SK-N-SH treated with all-trans-retinoic acid at 6 μM for 48 hours (cell line): ENCODE measurements at regions not wholly inside any gene's neighbourhood (a gene's known extent, or its start where the extent isn't known, plus 50 kb on each side); places are given as distances from the start of the nearest gene placed in this dataset.

Experiments
- ATAC-seq: fragments of 200-7000 bp; cut with Tn5 transposase; 3 replicates; pipeline ENCODE4 v1.9.1; 2020; ENCODE audit warnings: mild to moderate bottlenecking, moderate library complexity
- ARNTL ChIP-seq: fragments of 450-650 bp; formaldehyde crosslinking; IDR thresholded peaks from 2 replicates; pipeline ENCODE4 v1.5.0; 2020; ENCODE audit warnings: low read depth, mild to moderate bottlenecking, moderate library complexity, borderline replicate concordance
- CSDC2 ChIP-seq: fragments of 250-450 bp; sonication (Bioruptor Pico); IDR thresholded peaks from 2 replicates; pipeline ENCODE4 v1.5.0; 2020; ENCODE audit warnings: mild to moderate bottlenecking, moderate library complexity
- ESRRG ChIP-seq: fragments of 250-450 bp; sonication (Bioruptor Pico); IDR thresholded peaks from 2 replicates; pipeline ENCODE4 v1.6.1; 2021; ENCODE audit warnings: mild to moderate bottlenecking
- GLIS3 ChIP-seq: fragments of 250-450 bp; sonication (Bioruptor Pico); IDR thresholded peaks from 2 replicates; pipeline ENCODE4 v1.5.0; 2020; ENCODE audit warnings: mild to moderate bottlenecking, moderate library complexity
- ISL1 ChIP-seq: fragments of 250-450 bp; sonication (Bioruptor Pico); IDR thresholded peaks from 2 replicates; pipeline ENCODE4 v2.1.2; 2022; ENCODE audit warnings: mild to moderate bottlenecking, moderate library complexity
- OSR1 ChIP-seq: fragments of 250-450 bp; sonication (Bioruptor Pico); IDR thresholded peaks from 2 replicates; pipeline ENCODE4 v1.8.0; 2022; ENCODE audit warnings: moderate library complexity, mild to moderate bottlenecking, inconsistent platforms
- POU6F1 ChIP-seq: fragments of 250-450 bp; sonication (Bioruptor Pico); IDR thresholded peaks from 2 replicates; pipeline ENCODE4 v1.8.0; 2021; ENCODE audit warnings: low read depth, mild to moderate bottlenecking, moderate library complexity, borderline replicate concordance
- PPARA ChIP-seq: fragments of 250-450 bp; sonication (Bioruptor Pico); IDR thresholded peaks from 2 replicates; pipeline ENCODE4 v1.5.0; 2020; ENCODE audit warnings: mild to moderate bottlenecking, borderline replicate concordance
- RARB ChIP-seq: fragments of 250-450 bp; sonication (Bioruptor Pico); IDR thresholded peaks from 2 replicates; pipeline ENCODE4 v1.8.0; 2021; ENCODE audit warnings: mild to moderate bottlenecking, moderate library complexity
- SNAI2 ChIP-seq: fragments of 250-450 bp; sonication (Bioruptor Pico); IDR thresholded peaks from 2 replicates; pipeline ENCODE4 v1.5.0; 2020; ENCODE audit warnings: mild to moderate bottlenecking, moderate library complexity
- TCF4 ChIP-seq: fragments of 250-450 bp; sonication (Bioruptor Pico); IDR thresholded peaks from 2 replicates; pipeline ENCODE4 v1.8.0; 2021; ENCODE audit warnings: mild to moderate bottlenecking, moderate library complexity, borderline replicate concordance
- TOX ChIP-seq: fragments of 250-450 bp; sonication (Bioruptor Pico); IDR thresholded peaks from 2 replicates; pipeline ENCODE4 v1.8.0; 2021; ENCODE audit warnings: mild to moderate bottlenecking, moderate library complexity, borderline replicate concordance
- ZC3H10 ChIP-seq: fragments of 250-450 bp; sonication (Bioruptor Pico); IDR thresholded peaks from 2 replicates; pipeline ENCODE4 v1.5.1; 2021; ENCODE audit warnings: mild to moderate bottlenecking, moderate library complexity
- ZFP3 ChIP-seq: fragments of 250-450 bp; sonication (Bioruptor Pico); IDR thresholded peaks from 2 replicates; pipeline ENCODE4 v1.5.0; 2020; ENCODE audit warnings: mild to moderate bottlenecking, moderate library complexity
- ZFP30 ChIP-seq: fragments of 450-650 bp; formaldehyde crosslinking; IDR thresholded peaks from 2 replicates; pipeline ENCODE4 v1.5.0; 2022; ENCODE audit warnings: mild to moderate bottlenecking, moderate library complexity
- ZNF565 ChIP-seq: fragments of 450-650 bp; formaldehyde crosslinking; conservative IDR thresholded peaks from 2 replicates; pipeline ENCODE4 v1.5.0; 2020; ENCODE audit warnings: low read depth, mild to moderate bottlenecking, moderate library complexity
- ZNF70 ChIP-seq: fragments of 450-650 bp; formaldehyde crosslinking; IDR thresholded peaks from 2 replicates; pipeline ENCODE4 v1.5.0; 2020; ENCODE audit warnings: mild to moderate bottlenecking, moderate library complexity
- ZNF8 ChIP-seq: fragments of 450-650 bp; formaldehyde crosslinking; IDR thresholded peaks from 2 replicates; pipeline ENCODE4 v1.5.0; 2020; ENCODE audit warnings: mild to moderate bottlenecking, moderate library complexity
- TF ChIP-seq, protein P1 (sequence below): fragments of 250-450 bp; sonication (Bioruptor Pico); IDR thresholded peaks from 2 replicates; pipeline ENCODE4 v1.5.1; 2020; ENCODE audit warnings: low read depth, mild to moderate bottlenecking, moderate library complexity
- TF ChIP-seq, protein P2 (sequence below): fragments of 250-450 bp; sonication (Bioruptor Pico); IDR thresholded peaks from 2 replicates; pipeline ENCODE4 v1.5.0; 2020; ENCODE audit warnings: mild to moderate bottlenecking, moderate library complexity
- TF ChIP-seq, protein P3 (sequence below): fragments of 250-450 bp; sonication (Bioruptor Pico); IDR thresholded peaks from 2 replicates; pipeline ENCODE4 v1.5.1; 2021; ENCODE audit warnings: mild to moderate bottlenecking, moderate library complexity
- TF ChIP-seq, protein P4 (sequence below): fragments of 250-450 bp; sonication (Bioruptor Pico); IDR thresholded peaks from 2 replicates; pipeline ENCODE4 v1.8.0; 2020; ENCODE audit warnings: mild to moderate bottlenecking, moderate library complexity, borderline replicate concordance

DNA sequence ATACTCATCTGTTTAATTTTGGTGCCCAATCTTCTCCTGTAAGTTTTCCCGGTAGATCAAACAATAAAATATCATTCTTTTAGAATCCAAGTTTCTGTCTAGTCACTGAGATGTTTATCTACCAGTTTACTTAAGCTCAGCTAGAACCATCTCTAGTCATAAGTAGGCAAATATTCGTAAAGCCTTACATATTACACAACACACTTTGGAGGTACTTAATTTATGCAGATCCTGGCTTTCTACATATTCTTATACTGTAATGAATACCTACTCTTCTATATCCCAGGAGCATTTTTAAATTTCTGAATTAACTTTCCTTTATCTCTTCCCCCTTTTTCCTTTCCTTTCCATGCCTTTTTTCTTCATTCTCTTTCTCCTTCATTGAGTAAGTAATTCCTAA is 185.9 kb upstream of the ZBTB20 start:
- no peak for ATAC-seq

GRCh38 chr3:115336836-115337235 is 189.7 kb upstream of the ZBTB20 start:
- no peak for ATAC-seq
- TF ChIP-seq, protein P1, sequence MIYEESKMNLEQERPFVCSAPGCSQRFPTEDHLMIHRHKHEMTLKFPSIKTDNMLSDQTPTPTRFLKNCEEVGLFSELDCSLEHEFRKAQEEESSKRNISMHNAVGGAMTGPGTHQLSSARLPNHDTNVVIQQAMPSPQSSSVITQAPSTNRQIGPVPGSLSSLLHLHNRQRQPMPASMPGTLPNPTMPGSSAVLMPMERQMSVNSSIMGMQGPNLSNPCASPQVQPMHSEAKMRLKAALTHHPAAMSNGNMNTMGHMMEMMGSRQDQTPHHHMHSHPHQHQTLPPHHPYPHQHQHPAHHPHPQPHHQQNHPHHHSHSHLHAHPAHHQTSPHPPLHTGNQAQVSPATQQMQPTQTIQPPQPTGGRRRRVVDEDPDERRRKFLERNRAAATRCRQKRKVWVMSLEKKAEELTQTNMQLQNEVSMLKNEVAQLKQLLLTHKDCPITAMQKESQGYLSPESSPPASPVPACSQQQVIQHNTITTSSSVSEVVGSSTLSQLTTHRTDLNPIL (CRISPR knock-in tag), result no peak
- TF ChIP-seq, protein P2, sequence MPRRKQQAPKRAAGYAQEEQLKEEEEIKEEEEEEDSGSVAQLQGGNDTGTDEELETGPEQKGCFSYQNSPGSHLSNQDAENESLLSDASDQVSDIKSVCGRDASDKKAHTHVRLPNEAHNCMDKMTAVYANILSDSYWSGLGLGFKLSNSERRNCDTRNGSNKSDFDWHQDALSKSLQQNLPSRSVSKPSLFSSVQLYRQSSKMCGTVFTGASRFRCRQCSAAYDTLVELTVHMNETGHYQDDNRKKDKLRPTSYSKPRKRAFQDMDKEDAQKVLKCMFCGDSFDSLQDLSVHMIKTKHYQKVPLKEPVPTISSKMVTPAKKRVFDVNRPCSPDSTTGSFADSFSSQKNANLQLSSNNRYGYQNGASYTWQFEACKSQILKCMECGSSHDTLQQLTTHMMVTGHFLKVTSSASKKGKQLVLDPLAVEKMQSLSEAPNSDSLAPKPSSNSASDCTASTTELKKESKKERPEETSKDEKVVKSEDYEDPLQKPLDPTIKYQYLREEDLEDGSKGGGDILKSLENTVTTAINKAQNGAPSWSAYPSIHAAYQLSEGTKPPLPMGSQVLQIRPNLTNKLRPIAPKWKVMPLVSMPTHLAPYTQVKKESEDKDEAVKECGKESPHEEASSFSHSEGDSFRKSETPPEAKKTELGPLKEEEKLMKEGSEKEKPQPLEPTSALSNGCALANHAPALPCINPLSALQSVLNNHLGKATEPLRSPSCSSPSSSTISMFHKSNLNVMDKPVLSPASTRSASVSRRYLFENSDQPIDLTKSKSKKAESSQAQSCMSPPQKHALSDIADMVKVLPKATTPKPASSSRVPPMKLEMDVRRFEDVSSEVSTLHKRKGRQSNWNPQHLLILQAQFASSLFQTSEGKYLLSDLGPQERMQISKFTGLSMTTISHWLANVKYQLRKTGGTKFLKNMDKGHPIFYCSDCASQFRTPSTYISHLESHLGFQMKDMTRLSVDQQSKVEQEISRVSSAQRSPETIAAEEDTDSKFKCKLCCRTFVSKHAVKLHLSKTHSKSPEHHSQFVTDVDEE (CRISPR knock-in tag), result no peak
- no peak for TF ChIP-seq GLIS3 (CRISPR knock-in tag)
- no peak for TF ChIP-seq RARB (CRISPR knock-in tag)
- no peak for TF ChIP-seq ESRRG (CRISPR knock-in tag)
- TF ChIP-seq TCF4 (CRISPR knock-in tag), result no peak
- no peak for TF ChIP-seq ZNF8
- no peak for TF ChIP-seq PPARA (CRISPR knock-in tag)
- no peak for TF ChIP-seq SNAI2
- TF ChIP-seq TOX (CRISPR knock-in tag), result no peak
- TF ChIP-seq ZNF70 (CRISPR knock-in tag), result no peak
- no peak for TF ChIP-seq ISL1
- TF ChIP-seq OSR1 (CRISPR knock-in tag), result no peak
- TF ChIP-seq, protein P3, sequence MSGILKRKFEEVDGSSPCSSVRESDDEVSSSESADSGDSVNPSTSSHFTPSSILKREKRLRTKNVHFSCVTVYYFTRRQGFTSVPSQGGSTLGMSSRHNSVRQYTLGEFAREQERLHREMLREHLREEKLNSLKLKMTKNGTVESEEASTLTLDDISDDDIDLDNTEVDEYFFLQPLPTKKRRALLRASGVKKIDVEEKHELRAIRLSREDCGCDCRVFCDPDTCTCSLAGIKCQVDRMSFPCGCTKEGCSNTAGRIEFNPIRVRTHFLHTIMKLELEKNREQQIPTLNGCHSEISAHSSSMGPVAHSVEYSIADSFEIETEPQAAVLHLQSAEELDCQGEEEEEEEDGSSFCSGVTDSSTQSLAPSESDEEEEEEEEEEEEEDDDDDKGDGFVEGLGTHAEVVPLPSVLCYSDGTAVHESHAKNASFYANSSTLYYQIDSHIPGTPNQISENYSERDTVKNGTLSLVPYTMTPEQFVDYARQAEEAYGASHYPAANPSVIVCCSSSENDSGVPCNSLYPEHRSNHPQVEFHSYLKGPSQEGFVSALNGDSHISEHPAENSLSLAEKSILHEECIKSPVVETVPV (CRISPR knock-in tag), result no peak
- TF ChIP-seq POU6F1 (CRISPR knock-in tag), result no peak
- TF ChIP-seq ZFP3 (CRISPR knock-in tag), result no peak
- no peak for TF ChIP-seq CSDC2
- TF ChIP-seq, protein P4, sequence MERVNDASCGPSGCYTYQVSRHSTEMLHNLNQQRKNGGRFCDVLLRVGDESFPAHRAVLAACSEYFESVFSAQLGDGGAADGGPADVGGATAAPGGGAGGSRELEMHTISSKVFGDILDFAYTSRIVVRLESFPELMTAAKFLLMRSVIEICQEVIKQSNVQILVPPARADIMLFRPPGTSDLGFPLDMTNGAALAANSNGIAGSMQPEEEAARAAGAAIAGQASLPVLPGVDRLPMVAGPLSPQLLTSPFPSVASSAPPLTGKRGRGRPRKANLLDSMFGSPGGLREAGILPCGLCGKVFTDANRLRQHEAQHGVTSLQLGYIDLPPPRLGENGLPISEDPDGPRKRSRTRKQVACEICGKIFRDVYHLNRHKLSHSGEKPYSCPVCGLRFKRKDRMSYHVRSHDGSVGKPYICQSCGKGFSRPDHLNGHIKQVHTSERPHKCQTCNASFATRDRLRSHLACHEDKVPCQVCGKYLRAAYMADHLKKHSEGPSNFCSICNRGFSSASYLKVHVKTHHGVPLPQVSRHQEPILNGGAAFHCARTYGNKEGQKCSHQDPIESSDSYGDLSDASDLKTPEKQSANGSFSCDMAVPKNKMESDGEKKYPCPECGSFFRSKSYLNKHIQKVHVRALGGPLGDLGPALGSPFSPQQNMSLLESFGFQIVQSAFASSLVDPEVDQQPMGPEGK (CRISPR knock-in tag), result no peak
- TF ChIP-seq ZFP30 (CRISPR knock-in tag), result no peak
- TF ChIP-seq, all 23 proteins: peak for 0

More for the DNA sequence above, 185.9 kb upstream of the ZBTB20 start:
- TF ChIP-seq POU6F1 (CRISPR knock-in tag) (no peak), ZNF70 (CRISPR knock-in tag) (no peak), RARB (CRISPR knock-in tag) (no peak), ARNTL (CRISPR knock-in tag) (no peak), ESRRG (CRISPR knock-in tag) (no peak), ISL1 (no peak), TOX (CRISPR knock-in tag) (no peak), ZFP3 (CRISPR knock-in tag) (no peak), SNAI2 (no peak), PPARA (CRISPR knock-in tag) (no peak), GLIS3 (CRISPR knock-in tag) (no peak), ZNF565 (CRISPR knock-in tag) (no peak), ZC3H10 (CRISPR knock-in tag) (no peak)
- TF ChIP-seq, protein P4 (CRISPR knock-in tag), result no peak
